GM18868 (cell line): ENCODE measurements at regions not wholly inside any gene's neighbourhood (a gene's known extent, or its start where the extent isn't known, plus 50 kb on each side); places are given as distances from the start of the nearest gene placed in this dataset.

Experiments used
- ATAC-seq: cut with Tn5 transposase; IDR thresholded peaks from one replicate; pipeline ENCODE4 v1.9.1; 2021; ENCODE audit warnings: mild to moderate bottlenecking, moderate library complexity; ENCODE audit not compliant: unreplicated experiment

DNA sequence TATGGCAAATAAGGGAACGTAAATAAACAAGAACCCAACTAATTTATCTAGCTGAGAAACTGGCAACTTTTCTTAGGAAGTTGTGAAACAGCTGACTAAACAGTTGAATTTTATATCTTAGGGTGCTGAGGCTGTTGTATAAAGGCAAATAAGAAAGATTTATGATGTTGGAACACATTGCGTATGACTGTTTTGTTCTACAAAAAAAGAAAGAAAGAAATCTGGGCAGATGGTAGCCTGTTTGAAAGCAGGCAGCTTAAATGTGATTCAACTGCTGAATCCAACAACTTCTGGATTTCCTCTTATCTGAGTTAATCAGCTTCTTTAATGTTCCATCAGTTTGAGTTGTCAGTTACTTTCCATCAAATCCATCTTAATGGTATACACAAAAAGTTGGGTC, 214.5 kb downstream of the SNX13 start:
- no peak for ATAC-seq

DNA sequence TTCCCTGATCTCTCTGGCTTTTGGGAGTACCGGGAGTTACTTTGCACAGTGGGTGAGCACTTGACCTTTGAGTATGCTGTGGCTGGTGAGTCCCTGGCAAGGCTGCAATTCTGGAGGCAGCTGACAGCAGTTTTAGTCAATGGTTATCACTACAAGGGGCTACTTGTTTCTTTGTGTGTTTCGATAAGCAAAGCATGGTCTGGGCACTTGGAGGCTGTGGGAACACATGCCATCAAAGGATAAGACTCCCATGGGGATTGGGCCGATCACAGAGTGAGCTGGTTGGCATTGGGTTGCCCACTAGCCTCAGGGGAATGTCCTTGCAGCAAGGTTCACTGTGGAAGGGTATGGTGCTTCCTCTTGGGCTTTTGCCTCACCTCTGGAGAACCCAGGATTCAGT, 208.2 kb downstream of the SNX13 start:
- ATAC-seq, result no peak
